GM18511 (cell line): ENCODE measurements at regions not wholly inside any gene's neighbourhood (a gene's known extent, or its start where the extent isn't known, plus 50 kb on each side); places are given as distances from the start of the nearest gene placed in this dataset.

Experiments used
- ATAC-seq: cut with Tn5 transposase; IDR thresholded peaks from one replicate; pipeline ENCODE4 v1.9.1; 2021; ENCODE audit warnings: mild to moderate bottlenecking, moderate library complexity; ENCODE audit not compliant: unreplicated experiment

DNA sequence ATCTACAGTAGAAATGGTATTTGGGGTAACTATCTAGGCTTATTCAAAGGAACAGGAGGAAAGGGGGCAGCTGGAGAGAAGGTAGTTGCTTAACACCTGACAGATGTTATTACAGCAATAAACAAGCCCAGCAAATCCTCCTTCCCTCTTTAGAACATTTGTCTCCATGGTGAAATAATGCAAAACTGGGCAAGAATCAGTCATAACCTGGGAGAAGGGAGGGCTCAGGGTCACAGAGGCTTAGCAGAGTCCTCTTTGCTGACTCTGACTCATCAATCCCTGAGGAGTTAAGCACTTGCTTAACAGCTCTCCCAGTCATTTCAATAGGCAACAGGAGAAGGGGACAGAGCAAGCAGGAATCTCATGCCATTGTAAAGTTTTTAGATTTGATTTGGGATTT is 230.3 kb downstream of the IBTK start:
- ATAC-seq: no peak

DNA sequence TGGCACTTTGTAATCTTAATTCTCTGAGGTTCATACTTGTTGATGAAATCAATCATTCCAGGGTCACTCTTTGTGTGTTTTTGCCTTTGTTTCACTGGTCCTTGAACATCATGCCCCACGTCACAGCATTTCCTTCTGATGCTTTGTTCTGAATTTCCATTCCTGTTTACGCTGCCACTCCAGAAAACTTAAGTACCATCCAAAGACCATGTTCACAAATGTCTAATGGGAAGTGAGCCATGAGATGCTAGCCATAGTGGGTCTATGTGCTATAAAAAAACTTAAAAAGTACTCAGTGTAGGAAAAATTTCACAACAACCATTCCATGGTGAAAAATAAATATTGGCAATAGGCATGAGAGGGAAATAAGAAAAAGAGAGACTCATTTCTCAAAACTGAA is 232.0 kb downstream of the IBTK start:
- no peak for ATAC-seq

DNA sequence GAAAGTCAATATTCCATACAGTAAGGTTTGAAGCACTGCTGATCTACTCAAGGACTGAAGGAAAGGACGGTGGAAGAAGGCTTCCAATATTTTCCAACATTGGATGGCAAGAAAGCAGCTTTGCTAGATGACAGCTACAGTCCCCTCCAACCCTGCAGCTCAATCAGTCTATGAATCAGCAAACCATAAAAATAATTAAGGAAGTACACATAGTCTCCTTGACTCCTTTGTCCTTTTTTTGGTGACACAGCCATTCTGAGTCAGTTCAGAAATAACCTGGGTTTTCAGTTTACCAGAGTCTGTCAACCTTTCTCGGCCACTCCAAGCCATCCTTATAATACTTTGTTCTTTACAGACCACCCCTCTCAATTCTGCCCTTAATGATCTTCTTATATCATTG is 232.5 kb downstream of the IBTK start:
- ATAC-seq: no peak

DNA sequence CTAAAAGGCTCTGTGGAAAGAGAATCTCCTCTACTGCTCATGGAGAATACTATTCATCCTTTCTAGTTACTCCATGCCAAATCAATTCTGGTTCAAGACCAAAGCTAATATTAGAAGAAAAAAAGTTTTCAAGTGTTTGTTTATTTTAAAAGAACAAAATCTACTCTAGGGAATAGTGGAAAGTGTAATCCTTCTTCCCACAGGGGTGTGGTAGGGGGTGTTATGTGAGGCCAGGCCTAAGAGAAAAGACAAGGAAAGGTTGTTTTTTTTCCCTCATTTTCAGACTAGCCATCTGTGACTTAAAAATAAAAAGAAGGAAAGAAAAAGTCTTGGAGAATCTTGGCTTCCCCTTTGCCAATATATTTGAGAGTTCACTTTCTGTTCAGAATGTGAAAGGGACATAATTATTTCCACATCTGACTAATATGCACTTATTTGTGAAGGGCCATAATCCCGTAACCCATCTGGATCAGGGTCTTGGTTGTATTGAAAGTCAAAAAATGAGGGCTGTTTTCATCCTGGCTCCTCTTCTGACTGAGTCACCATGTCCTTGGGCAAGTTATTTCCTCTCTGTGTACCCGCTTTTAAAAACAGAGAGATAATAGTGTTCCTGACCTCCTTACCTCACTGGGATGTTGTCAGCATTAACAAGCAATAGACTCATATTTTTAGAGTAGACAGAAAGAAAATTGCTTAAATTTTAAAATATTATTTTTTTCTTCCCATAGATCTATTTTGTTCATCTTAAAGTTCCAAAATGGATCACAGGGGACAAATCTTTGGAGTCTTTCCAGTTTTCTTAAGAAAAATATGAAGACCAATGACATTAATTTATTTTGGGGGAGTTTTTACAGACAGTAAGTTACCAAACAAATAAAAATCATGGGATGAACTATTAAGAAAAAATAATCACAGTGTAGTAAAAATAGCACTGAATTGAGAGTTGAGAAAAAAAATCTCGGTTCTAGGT is 233.7 kb downstream of the IBTK start:
- no peak for ATAC-seq

DNA sequence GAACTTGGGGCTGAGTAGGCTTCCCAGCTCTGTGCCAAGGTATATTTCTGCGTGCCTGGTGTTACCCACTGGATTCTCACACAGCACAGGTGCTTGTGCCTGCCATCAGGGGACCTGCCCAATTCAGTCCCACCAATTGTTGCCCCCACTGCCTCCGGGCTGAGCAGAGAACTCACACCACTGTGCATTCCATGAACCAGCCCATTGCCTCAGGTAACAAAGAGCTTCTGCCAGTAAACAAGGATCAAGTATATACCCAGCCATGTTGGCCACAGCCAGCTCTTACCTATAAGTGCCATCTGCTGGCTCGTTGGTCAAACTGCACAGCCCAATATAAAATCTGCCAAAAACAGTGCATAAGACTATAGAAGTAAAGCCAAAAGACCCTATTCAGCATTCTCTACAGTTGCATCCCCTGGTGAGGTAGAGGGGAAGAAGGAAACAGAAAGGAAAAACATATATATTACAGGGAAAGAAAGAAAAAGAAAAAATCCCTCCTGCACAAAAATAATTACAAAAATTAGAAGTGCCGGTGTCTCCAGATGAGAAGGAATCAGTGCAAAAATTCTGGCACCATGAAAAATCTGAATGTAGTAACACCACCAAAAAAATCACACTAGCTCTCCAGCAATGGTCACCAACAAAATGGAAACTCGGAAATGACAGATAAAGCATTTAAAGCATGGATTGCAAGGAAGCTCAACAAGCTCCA is 241.4 kb downstream of the IBTK start:
- ATAC-seq: peak; percentile 70

DNA sequence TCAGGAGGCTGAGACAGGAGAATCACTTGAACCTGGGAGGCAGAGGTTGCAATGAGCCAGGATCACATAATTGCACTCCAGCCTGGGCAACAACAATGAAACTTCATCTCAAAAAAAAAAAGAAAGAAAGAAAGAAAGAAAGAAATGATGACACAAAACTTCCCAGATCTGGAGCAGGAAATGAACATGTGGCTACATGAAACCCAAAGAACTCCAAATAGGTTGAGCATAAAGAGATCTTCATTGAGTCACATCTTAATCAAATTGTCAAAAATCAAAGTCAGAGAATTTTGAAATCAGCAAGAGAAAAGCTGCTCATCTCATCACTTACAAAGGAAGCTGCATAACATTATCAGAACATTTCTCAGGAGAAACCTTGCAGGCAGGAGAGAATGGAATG is 247.0 kb downstream of the IBTK start:
- no peak for ATAC-seq

DNA sequence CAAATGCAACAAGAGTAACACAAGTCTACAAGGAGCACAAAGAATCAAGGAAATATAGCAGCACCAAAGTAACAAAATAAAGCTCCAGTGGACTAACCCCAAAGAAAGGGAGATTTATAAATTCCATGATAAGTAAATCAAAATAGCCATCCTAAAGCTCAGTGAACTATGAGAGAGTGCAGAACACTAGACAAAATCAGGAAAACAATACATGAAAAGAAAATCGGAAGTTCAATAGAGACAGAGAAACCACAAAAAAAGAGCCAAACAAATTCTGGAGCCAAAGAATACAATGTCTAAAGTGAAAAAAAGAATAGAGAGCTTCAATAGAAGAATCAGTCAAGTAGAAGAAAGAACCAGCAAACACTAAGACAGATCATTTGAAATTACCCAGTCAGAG is 247.3 kb upstream of the TENT5A start:
- no peak for ATAC-seq

DNA sequence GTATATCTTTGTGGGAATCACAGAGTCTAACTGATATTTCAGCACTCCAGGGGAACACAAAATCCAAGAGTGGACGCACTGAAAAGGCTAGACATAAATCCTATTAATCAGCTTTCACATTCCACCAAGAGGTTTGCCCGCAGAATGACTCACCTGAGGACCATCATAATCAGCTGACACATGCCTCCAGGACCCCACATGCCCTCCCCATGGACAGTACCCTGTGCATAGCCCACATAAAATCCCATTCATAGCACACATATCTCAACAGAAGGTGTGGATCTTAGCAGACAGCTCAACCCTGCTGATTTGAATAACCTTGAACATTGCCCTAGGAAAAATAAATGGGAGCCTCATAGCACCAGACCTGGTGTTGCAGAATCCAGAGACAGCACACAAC is 246.8 kb upstream of the TENT5A start:
- ATAC-seq: no peak

DNA sequence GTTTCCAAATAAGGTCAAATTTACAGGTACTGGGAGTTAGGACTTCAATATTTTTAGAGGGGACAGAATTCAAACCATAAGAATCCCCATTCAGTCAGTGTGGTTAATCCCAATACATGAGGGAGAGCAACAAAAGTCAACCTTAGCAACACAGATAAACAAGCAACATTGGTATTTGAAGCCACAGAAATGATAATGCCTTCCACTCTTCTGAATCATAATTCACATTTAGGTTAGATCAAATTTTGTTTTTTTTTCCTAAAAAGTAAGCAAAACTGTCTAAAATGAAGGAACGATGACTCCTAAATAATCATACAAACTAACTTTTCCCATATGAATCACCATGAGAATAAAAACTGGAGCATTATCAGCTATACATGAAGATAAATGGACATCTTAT is 246.0 kb upstream of the TENT5A start:
- no peak for ATAC-seq

DNA sequence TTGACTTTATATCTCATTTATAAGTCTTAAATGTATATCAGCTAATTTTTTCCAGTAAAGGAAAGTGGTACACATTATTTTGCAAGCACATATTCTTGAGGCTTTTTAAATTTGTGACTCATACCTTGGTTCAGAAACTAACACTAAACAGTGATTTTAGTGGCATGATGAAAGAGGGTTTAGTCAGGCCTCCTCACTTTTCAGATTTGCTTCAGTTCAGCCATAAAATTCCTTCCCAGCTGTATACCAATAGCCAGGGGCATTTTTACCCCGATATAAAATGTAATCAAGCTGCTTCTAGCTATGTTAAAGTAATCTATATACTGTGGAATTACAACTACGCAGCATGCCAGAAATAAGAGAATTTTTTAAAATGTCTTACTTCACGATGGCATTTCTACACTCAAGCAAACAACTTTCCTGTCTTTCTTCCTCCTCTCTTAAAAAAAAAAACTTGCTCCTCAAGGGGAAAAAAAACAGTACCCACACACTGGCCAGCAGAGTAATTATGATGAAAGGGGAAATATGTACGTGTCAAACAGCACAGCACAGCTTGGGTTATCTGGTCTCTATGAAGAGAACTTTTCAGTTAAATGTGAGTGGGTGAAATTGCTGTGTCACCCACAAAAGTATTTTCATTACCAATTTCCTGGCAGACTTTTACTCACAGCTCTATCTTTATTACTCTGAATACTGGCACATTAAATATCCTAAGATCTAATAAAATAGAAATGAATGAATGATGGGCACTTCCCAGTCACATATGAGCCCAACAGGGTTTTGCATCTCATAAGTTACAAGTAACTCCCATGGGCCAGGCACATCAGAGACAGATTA is 244.8 kb upstream of the TENT5A start:
- ATAC-seq: peak; percentile 90

DNA sequence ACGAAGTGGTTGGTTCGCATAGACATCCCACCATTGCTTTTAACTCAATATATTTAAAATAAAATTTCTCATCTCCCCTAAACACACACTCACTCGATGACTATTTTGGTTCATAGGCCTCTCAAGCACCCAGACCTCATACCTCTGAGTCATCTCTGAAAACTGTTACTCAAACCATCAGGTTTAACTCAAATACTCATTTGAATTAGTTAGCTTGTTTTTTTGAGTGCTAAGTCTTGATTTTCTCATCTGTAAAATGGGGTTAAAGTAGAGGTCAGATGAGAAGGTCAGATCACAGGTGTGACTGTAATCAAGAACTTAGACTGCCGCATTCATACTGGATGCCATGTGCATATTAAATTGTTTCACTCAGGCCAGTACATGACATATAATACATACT is 243.9 kb upstream of the TENT5A start:
- ATAC-seq: no peak

DNA sequence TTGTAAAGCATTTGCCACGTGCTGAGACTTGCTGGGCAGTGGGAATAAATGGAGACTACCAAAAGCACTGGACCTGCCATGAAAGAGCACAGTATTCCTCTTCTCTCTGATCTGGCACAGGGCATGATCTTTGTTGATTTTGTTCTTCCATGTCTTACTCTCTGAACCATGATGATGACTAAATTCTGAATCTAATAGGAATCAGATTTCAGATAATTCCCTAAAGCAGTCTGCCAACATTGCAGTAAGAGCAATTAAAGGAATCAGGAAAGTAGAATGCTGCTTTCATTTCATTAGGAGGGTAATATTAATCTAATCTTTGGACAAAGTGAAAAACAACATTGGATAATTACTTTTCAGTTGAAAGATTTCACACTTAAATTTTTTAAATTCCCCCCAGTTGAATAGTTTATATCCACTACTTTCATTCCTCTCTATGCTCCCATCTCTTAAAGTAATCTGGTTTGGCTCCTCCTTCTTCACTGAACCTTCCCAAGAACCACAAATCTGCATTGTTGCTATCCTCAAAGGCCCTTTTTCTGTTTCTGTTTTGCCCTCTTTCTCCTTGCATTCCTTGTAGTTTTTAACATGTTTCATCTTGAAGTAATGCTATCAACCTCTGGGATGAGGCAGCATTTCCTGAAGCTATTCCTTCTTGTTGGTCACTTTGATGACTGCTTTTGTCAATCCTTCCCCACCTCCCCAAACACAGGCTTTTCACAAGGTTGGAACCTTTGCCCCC is 243.2 kb upstream of the TENT5A start:
- ATAC-seq: no peak

DNA sequence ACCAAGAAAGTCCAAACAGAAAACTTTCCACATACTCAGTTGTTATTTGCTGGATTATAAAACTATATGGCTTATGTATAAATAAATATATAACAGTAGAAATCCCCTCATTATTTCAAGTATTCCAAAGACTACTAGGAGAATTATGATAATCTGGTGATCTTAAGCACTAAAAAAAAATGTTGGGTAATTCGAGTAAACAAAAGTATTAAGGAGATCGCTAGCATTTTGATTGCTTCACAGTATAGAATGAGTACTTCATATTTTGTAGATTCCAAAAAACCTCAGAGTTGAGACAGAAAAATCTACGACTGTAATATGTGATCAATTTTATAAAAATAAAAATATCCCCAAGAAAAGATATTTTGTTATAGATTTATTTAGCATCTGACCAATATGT is 236.4 kb upstream of the TENT5A start:
- no peak for ATAC-seq

DNA sequence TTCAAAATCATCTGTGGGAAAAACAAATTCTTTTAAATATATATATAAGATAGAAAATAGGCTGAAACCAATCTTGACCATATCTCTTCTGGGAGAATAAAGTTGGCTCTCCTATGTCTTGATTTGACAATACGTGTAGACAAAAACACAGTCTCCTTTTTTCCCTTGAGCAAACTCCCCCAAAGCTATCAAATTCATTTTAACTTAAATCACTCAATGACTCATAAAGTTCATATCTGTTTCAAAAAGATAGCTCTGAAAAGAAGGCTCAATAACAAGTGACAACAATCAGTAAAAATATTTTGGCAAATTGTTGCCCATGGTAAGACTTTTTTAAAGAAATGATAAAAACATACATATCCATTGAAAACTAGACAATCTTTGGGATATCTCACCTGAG is 236.0 kb upstream of the TENT5A start:
- ATAC-seq: no peak

DNA sequence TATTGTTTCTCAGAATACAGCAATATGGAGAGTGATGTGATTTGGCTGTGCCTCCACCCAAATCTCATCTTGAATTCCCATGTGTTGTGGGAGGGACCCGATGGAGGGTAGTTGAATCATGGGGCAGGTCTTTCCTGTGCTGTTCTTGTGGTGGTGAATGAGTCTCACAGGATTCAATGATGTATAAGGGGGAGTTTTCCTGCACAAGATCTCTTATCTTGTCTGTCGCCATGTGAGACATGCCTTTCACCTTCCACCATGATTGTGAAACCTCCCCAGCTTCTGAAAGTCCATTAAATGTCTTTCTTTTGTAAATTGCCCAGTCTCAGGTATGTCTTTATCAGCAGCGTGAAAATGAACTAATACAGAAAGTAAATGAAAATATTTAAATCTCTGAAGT is 234.8 kb upstream of the TENT5A start:
- no peak for ATAC-seq

DNA sequence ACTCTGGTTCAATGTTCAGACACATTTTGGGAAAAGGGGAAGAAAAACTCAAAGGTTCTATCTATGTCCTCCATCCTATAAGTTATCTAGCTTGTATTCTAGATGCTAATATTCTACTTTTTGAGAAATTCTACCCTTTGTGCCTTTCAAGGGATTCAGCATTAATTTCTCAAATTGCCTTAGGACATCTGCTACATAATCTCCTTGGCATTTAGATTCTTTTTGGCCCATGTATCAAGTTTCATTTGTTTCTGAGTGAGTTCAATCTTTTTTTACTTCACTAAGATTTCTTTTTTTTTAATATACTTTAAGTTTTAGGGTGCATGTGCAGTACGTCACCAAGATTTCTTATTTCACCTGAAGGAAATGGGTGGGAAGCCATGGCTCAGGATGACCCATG is 232.7 kb upstream of the TENT5A start:
- ATAC-seq: no peak

DNA sequence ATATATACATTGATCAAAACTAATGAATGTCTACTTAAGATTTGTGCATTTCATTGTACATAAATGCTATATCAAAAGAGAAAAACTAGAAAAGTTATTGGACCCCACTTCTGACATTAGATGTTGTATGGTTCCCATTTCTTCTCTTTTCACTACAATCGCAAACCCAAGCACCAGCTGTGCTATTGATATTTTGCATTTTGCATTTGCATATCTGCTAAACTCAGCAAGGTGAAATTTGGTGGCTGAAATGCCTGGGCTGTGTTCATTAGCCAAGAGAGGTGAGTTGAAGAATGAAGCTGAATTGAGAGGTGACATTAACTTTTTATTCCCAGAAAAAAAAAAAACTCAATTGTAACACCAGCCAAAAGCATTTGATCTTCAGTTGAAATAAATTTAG is 232.1 kb upstream of the TENT5A start:
- peak; percentile 49 for ATAC-seq

DNA sequence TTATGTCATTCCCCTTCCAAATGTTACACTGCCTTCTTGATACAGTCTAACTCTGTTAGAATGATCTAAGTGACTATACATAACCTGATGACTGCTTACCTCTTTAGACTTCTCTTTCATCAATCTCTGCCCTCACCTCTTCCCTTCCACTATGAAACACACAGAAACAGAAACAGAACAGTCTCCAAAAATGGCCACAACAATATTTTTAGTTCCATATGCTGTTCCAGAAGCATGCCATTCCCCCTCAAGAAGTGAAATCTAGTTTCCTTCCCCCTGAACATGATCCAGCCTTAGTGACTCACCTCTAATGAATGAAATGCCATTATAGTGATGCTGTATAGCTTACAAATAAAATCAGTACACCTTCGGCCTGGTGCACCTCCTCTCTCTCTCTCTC is 229.3 kb upstream of the TENT5A start:
- ATAC-seq: peak; percentile 58

DNA sequence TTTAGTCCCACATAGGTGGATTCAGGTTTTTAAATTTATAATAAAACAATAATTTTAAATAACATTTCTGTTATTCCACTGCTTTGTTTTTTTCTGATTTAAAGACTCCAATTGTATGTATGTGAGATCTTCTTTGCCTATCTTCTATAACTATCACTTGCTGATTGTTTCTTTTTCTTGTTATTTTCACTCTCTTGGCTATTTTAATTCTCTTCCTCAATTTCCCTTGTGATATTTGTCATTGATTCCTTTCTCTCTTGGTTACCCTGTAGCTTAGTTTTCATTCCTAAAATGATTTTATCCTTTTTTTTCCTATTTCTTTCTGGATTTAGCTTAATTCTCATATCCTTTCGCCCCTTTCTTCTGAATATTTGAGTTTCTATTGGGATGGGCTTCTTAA is 227.3 kb upstream of the TENT5A start:
- ATAC-seq: no peak

DNA sequence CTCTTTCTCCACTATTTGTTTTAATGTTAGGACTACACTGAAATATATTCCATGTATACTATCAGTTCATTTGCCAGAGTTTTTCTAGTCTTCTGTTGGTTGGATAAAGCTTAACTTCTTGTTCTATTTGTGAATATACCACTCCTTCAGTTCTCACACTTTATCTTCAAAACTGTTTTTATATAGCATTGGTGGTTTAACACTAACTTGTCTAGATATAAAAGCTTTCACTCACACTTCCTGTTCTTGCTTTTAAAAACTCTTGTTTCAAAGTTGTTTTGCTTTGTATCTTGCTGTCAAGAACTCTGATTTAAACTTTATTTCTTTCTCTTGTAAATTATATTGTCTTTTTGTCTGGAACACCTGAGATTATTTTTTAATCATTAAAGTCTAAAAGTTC is 226.8 kb upstream of the TENT5A start:
- ATAC-seq: no peak

DNA sequence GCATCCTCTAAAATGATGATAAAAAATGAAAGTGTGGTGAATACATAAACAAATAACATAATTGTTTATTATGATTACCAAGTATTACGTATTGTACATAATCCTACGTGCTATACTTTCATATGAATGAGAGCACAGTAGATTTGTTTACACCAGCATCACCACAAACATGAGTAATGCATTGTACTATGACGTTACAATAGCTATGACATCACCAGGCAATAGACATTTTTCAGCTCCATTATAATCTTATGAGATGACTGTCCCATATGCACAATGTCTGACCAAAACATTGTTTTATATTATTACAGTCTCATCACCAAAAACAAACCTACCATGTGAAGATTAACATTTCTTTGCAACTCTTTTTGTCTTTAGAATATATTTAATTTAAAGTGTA is 225.7 kb upstream of the TENT5A start:
- no peak for ATAC-seq
